ENCODE measurements at regions not wholly inside any gene's neighbourhood (a gene's known extent, or its start where the extent isn't known, plus 50 kb on each side); places are given as distances from the start of the nearest gene placed in this dataset.
A peak's percentile ranks its signal among the peaks of the same experiment; 100 is the strongest.

DNA sequence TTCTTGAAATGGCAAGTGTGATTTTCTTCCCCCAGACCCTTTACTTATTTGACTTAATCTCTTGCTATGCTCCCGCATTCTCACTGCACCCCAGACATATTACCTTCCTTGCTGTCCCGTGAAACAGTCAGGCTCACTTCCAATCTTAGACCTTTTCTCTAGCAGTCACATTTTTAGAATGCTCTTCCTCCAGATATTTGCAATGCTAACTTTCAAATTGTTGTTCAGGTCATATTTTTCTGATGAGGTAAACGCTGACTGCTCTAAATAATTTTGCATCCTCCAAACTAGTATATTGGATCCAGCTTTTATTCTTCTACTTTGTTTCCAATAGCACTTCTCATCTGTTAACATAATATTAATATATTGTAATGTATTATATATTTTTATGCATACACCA, 648.2 kb upstream of the NEGR1 start:
- no peaks in the 10 kb centered on the region for H3K36me3 ChIP-seq (ENCODE audit: insufficient read depth)
- no peaks in the 10 kb centered on the region for H3K79me2 ChIP-seq (replicated peaks; ENCODE audit: insufficient read depth)
- no peak for ATAC-seq
- H3K9me3 Mint-ChIP-seq: peaks cover 10% of the 10 kb centered on the region; the same call in 1 of the 3 replicates
- no peak overlapping the region for H3K4me3 ChIP-seq
- H3K27ac Mint-ChIP-seq: no peak overlapping the region
- no peak for DNase-seq (ENCODE audit: low spot score)
- peaks cover 4% of the 10 kb centered on the region; the same call in 2 of the 3 replicates for H3K4me1 Mint-ChIP-seq
- H3K9me2 ChIP-seq (ENCODE audit: insufficient read depth): no peaks in the 10 kb centered on the region
- no peaks in the 10 kb centered on the region for H3K27me3 ChIP-seq (ENCODE audit: insufficient read depth)
- no peaks in the 10 kb centered on the region for H4K20me1 ChIP-seq (replicated peaks; ENCODE audit: insufficient read depth)
- H3F3A ChIP-seq (replicated peaks; ENCODE audit: low read depth): no peaks in the 10 kb centered on the region
- H3K36me3 Mint-ChIP-seq (ENCODE audit: low read depth): peaks cover 5% of the 10 kb centered on the region; the same call in 2 of the 3 replicates
- no peak overlapping the region for H3K4me2 ChIP-seq
- H3K27me3 Mint-ChIP-seq (ENCODE audit: insufficient read depth, low read depth, poor library complexity): peaks cover 2% of the 10 kb centered on the region
- H3K4me3 Mint-ChIP-seq: no peak overlapping the region
- H2AFZ ChIP-seq: peak overlapping the region; percentile 78; the same call in 1 of the 2 replicates
- H3K4me1 ChIP-seq (ENCODE audit: insufficient read depth): 0 out of 2 replicates have a peak, but pooled peaks cover 5% of the 10 kb centered on the region
- no peak for TF ChIP-seq ZNF331 (CRISPR knock-in tag; IDR thresholded peaks at IDR 0.05; ENCODE audit: low read depth)
- no peak for TF ChIP-seq JUNB (IDR thresholded peaks at IDR 0.05; ENCODE audit: unreplicated experiment)
- no peak for TF ChIP-seq EZH2phosphoT487 (IDR thresholded peaks at IDR 0.05; ENCODE audit: unreplicated experiment)
- TF ChIP-seq, protein P1, sequence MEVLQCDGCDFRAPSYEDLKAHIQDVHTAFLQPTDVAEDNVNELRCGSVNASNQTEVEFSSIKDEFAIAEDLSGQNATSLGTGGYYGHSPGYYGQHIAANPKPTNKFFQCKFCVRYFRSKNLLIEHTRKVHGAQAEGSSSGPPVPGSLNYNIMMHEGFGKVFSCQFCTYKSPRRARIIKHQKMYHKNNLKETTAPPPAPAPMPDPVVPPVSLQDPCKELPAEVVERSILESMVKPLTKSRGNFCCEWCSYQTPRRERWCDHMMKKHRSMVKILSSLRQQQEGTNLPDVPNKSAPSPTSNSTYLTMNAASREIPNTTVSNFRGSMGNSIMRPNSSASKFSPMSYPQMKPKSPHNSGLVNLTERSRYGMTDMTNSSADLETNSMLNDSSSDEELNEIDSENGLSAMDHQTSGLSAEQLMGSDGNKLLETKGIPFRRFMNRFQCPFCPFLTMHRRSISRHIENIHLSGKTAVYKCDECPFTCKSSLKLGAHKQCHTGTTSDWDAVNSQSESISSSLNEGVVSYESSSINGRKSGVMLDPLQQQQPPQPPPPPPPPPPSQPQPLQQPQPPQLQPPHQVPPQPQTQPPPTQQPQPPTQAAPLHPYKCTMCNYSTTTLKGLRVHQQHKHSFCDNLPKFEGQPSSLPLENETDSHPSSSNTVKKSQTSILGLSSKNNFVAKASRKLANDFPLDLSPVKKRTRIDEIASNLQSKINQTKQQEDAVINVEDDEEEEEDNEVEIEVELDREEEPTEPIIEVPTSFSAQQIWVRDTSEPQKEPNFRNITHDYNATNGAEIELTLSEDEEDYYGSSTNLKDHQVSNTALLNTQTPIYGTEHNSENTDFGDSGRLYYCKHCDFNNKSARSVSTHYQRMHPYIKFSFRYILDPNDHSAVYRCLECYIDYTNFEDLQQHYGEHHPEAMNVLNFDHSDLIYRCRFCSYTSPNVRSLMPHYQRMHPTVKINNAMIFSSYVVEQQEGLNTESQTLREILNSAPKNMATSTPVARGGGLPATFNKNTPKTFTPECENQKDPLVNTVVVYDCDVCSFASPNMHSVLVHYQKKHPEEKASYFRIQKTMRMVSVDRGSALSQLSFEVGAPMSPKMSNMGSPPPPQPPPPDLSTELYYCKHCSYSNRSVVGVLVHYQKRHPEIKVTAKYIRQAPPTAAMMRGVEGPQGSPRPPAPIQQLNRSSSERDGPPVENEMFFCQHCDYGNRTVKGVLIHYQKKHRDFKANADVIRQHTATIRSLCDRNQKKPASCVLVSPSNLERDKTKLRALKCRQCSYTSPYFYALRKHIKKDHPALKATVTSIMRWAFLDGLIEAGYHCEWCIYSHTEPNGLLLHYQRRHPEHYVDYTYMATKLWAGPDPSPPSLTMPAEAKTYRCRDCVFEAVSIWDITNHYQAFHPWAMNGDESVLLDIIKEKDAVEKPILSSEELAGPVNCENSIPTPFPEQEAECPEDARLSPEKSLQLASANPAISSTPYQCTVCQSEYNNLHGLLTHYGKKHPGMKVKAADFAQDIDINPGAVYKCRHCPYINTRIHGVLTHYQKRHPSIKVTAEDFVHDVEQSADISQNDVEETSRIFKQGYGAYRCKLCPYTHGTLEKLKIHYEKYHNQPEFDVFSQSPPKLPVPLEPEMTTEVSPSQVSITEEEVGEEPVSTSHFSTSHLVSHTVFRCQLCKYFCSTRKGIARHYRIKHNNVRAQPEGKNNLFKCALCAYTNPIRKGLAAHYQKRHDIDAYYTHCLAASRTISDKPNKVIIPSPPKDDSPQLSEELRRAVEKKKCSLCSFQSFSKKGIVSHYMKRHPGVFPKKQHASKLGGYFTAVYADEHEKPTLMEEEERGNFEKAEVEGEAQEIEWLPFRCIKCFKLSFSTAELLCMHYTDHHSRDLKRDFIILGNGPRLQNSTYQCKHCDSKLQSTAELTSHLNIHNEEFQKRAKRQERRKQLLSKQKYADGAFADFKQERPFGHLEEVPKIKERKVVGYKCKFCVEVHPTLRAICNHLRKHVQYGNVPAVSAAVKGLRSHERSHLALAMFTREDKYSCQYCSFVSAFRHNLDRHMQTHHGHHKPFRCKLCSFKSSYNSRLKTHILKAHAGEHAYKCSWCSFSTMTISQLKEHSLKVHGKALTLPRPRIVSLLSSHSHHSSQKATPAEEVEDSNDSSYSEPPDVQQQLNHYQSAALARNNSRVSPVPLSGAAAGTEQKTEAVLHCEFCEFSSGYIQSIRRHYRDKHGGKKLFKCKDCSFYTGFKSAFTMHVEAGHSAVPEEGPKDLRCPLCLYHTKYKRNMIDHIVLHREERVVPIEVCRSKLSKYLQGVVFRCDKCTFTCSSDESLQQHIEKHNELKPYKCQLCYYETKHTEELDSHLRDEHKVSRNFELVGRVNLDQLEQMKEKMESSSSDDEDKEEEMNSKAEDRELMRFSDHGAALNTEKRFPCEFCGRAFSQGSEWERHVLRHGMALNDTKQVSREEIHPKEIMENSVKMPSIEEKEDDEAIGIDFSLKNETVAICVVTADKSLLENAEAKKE (CRISPR knock-in tag; IDR thresholded peaks at IDR 0.05): no peak
- TF ChIP-seq CREB1 (CRISPR knock-in tag; IDR thresholded peaks at IDR 0.05; ENCODE audit: low read depth): no peak
- TF ChIP-seq NANOG (IDR thresholded peaks at IDR 0.05; ENCODE audit: borderline replicate concordance): no peak
- TF ChIP-seq, protein P2, sequence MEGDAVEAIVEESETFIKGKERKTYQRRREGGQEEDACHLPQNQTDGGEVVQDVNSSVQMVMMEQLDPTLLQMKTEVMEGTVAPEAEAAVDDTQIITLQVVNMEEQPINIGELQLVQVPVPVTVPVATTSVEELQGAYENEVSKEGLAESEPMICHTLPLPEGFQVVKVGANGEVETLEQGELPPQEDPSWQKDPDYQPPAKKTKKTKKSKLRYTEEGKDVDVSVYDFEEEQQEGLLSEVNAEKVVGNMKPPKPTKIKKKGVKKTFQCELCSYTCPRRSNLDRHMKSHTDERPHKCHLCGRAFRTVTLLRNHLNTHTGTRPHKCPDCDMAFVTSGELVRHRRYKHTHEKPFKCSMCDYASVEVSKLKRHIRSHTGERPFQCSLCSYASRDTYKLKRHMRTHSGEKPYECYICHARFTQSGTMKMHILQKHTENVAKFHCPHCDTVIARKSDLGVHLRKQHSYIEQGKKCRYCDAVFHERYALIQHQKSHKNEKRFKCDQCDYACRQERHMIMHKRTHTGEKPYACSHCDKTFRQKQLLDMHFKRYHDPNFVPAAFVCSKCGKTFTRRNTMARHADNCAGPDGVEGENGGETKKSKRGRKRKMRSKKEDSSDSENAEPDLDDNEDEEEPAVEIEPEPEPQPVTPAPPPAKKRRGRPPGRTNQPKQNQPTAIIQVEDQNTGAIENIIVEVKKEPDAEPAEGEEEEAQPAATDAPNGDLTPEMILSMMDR (conservative IDR thresholded peaks at IDR 0.05; ENCODE audit: low read depth in 2 of 2): no peak
- no peak for TF ChIP-seq POLR2AphosphoS5 (IDR thresholded peaks at IDR 0.05; ENCODE audit: low read depth)
- TF ChIP-seq, protein P3, sequence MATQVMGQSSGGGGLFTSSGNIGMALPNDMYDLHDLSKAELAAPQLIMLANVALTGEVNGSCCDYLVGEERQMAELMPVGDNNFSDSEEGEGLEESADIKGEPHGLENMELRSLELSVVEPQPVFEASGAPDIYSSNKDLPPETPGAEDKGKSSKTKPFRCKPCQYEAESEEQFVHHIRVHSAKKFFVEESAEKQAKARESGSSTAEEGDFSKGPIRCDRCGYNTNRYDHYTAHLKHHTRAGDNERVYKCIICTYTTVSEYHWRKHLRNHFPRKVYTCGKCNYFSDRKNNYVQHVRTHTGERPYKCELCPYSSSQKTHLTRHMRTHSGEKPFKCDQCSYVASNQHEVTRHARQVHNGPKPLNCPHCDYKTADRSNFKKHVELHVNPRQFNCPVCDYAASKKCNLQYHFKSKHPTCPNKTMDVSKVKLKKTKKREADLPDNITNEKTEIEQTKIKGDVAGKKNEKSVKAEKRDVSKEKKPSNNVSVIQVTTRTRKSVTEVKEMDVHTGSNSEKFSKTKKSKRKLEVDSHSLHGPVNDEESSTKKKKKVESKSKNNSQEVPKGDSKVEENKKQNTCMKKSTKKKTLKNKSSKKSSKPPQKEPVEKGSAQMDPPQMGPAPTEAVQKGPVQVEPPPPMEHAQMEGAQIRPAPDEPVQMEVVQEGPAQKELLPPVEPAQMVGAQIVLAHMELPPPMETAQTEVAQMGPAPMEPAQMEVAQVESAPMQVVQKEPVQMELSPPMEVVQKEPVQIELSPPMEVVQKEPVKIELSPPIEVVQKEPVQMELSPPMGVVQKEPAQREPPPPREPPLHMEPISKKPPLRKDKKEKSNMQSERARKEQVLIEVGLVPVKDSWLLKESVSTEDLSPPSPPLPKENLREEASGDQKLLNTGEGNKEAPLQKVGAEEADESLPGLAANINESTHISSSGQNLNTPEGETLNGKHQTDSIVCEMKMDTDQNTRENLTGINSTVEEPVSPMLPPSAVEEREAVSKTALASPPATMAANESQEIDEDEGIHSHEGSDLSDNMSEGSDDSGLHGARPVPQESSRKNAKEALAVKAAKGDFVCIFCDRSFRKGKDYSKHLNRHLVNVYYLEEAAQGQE (IDR thresholded peaks at IDR 0.05; ENCODE audit: unreplicated experiment): no peak
- TF ChIP-seq ZNF114 (CRISPR knock-in tag; IDR thresholded peaks at IDR 0.05): no peak
- TF ChIP-seq STAT1 (IDR thresholded peaks at IDR 0.05; ENCODE audit: unreplicated experiment): no peak
- no peak for TF ChIP-seq EZH2 (IDR thresholded peaks at IDR 0.05; ENCODE audit: low read depth, unreplicated experiment)
- TF ChIP-seq, protein P4, sequence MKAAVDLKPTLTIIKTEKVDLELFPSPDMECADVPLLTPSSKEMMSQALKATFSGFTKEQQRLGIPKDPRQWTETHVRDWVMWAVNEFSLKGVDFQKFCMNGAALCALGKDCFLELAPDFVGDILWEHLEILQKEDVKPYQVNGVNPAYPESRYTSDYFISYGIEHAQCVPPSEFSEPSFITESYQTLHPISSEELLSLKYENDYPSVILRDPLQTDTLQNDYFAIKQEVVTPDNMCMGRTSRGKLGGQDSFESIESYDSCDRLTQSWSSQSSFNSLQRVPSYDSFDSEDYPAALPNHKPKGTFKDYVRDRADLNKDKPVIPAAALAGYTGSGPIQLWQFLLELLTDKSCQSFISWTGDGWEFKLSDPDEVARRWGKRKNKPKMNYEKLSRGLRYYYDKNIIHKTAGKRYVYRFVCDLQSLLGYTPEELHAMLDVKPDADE (IDR thresholded peaks at IDR 0.05): no peak
- H3K27ac ChIP-seq (ENCODE audit: low read depth): no peak overlapping the region

Measured in GM23338 (cell line).